Chondrocyte (in vitro differentiated cells): ENCODE measurements at regions not wholly inside any gene's neighbourhood (a gene's known extent, or its start where the extent isn't known, plus 50 kb on each side); places are given as distances from the start of the nearest gene placed in this dataset.
A peak's percentile ranks its signal among the peaks of the same experiment; 100 is the strongest.
"Not testable (repeated sequence)": the region's sequence is repeated elsewhere in the genome, so short reads cannot be mapped to it uniquely, and the experiment has no call there.

ENCODE experiments used
- DNase-seq: peaks from one replicate; pipeline ENCODE4 v3.0.0; 2021; ENCODE audit warnings: mixed read lengths, low spot score
- H3K27ac Mint-ChIP-seq: one replicate; pipeline ENCODE4 v1.8.0; 2021; ENCODE audit warnings: mild to moderate bottlenecking, moderate library complexity, mixed read lengths; ENCODE audit not compliant: unreplicated experiment
- H3K27me3 Mint-ChIP-seq: 2 replicates; pipeline ENCODE4 v1.8.0; 2021; ENCODE audit warnings: low read depth, mixed read lengths
- H3K36me3 Mint-ChIP-seq: 2 replicates; pipeline ENCODE4 v1.8.0; 2021; ENCODE audit warnings: low read depth, mixed read lengths
- H3K4me1 Mint-ChIP-seq: 2 replicates; pipeline ENCODE4 v1.8.0; 2021; ENCODE audit warnings: low read depth, mild to moderate bottlenecking, mixed read lengths
- H3K4me3 Mint-ChIP-seq: one replicate; pipeline ENCODE4 v1.8.0; 2021; ENCODE audit warnings: mild to moderate bottlenecking, moderate library complexity, mixed read lengths; ENCODE audit not compliant: unreplicated experiment
- H3K9me3 Mint-ChIP-seq: 2 replicates; pipeline ENCODE4 v1.8.0; 2021; ENCODE audit warnings: low read depth, mixed read lengths
- CTCF ChIP-seq: fragments of 200-600 bp; sonication (generic); IDR thresholded peaks from 2 replicates; pipeline ENCODE4 v1.5.0; 2021; ENCODE audit warnings: antibody characterized with exemption, mild to moderate bottlenecking, moderate library complexity

DNA sequence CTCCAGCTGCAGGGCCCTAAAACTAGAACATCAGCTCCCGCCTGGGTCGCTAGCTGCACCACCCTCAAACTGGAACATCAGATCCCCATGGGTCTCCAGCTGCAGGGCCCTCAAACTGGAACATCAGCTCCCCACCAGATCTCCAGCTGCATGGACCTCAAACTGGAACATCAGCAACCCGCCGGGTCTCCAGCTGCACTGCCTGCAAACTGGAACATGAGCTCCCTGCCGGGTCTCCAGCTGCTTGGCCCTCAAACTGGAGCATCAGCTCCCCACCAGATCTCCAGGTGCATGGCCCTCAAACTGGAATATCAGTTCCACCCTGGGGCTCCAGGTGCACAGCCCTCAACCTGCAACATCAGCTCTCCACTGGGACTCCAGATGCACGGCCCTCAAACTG, 82.7 kb downstream of the TFRC start:
- H3K27me3 Mint-ChIP-seq = peaks cover 33% of the 10 kb centered on the region
- not testable (repeated sequence) for H3K9me3 Mint-ChIP-seq, H3K36me3 Mint-ChIP-seq, H3K4me3 Mint-ChIP-seq, H3K27ac Mint-ChIP-seq, H3K4me1 Mint-ChIP-seq, DNase-seq

DNA sequence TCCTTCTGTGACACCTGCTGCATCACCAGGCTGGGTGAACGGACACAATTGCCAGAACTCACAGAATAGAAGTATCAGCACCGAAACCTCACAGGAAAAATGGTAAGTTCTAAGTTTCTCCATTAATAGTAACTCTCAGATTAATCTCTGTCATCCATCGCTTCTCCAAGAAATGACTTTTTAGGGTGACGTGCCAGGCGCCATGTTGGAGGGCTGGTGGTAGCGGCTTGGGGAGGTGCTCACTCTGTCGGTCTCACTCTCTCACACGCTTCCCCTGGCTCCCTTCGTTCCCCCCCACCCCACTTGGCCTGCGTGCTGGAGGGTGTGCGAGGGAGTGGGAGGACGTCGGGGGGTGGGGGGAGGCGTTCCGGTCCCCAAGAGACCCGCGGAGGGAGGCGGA, 85.6 kb downstream of the TFRC start:
- not testable (repeated sequence) for H3K4me3 Mint-ChIP-seq, DNase-seq, H3K9me3 Mint-ChIP-seq, H3K36me3 Mint-ChIP-seq, H3K27ac Mint-ChIP-seq, H3K4me1 Mint-ChIP-seq
- H3K27me3 Mint-ChIP-seq = peaks cover 30% of the 10 kb centered on the region

GRCh38 chr3:195994343-195994742, 86.0 kb upstream of the TNK2 start:
- not testable (repeated sequence) for H3K9me3 Mint-ChIP-seq, H3K4me3 Mint-ChIP-seq, H3K4me1 Mint-ChIP-seq, H3K36me3 Mint-ChIP-seq, H3K27ac Mint-ChIP-seq, DNase-seq
- TF ChIP-seq CTCF = peak; percentile 52
- peaks cover 12% of the 10 kb centered on the region for H3K27me3 Mint-ChIP-seq

DNA sequence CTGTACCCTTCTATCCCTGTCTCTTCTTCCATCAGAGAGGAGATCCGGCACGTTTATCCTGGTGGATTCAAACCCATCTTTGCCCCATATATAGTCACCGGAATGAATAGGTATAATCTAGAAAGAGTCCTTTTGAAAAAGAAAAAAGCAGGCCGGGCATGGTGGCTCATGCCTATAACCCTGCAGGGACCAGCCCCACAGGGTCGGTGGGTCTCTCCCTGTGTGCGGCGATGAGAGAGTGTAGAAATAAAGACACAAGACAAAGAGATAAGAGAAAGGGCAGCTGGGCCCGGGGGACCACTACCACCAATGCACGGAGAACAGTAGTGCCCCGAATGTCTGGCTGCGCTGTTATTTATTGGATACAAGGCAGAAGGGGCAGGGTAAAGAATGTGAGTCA, 85.3 kb upstream of the TNK2 start:
- H3K4me1 Mint-ChIP-seq, H3K27me3 Mint-ChIP-seq, H3K9me3 Mint-ChIP-seq, H3K27ac Mint-ChIP-seq, H3K4me3 Mint-ChIP-seq, DNase-seq, H3K36me3 Mint-ChIP-seq: not testable (repeated sequence)

DNA sequence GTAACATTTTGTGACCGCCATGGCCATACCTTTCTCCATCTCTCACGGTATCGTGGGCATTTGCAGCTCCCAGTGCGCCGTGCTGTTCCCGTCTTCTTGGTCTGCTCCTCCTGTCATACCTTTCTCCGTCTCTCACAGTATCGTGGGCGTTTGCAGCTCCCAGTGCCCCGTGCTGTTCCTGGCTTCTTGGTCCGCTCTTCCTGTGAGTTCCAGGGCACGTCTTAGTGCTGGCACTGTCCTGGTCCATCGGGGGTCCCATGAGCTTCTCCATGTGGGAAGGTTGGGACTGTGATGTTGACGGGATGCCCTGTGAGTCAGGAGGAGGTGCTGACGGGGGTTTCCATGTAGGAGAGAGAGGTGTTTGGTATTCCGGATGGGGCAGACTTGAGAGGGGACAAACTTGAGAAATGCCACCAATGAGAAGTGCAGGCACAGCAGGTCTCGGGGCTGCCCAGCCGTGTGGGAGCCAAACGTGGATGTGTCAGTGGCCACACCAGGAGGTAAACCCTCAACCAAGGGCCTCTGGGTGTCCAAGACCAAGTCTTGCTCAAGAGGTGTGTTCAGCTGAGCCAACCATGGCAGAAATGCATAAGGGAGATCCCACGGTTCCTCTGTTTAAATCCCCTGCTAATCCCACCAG, 84.7 kb upstream of the TNK2 start:
- not testable (repeated sequence) for H3K27ac Mint-ChIP-seq, H3K9me3 Mint-ChIP-seq, H3K27me3 Mint-ChIP-seq, H3K36me3 Mint-ChIP-seq, H3K4me1 Mint-ChIP-seq, H3K4me3 Mint-ChIP-seq, DNase-seq

- H3K9me3 Mint-ChIP-seq, DNase-seq, H3K36me3 Mint-ChIP-seq, H3K27ac Mint-ChIP-seq, H3K4me1 Mint-ChIP-seq, H3K27me3 Mint-ChIP-seq, H3K4me3 Mint-ChIP-seq: not testable (repeated sequence)
These were observed 83.6 kb upstream of the TNK2 start for GRCh38 chr3:195991986-195992385.

GRCh38 chr3:195991243-195991642, 82.9 kb upstream of the TNK2 start:
- H3K4me1 Mint-ChIP-seq, H3K9me3 Mint-ChIP-seq, H3K27me3 Mint-ChIP-seq, H3K36me3 Mint-ChIP-seq, H3K27ac Mint-ChIP-seq, DNase-seq: not testable (repeated sequence)
- peak overlapping the region; percentile 73 for H3K4me3 Mint-ChIP-seq

GRCh38 chr3:195990841-195991174, 82.5 kb upstream of the TNK2 start:
- not testable (repeated sequence) for H3K9me3 Mint-ChIP-seq, H3K27me3 Mint-ChIP-seq, DNase-seq, H3K4me1 Mint-ChIP-seq, H3K36me3 Mint-ChIP-seq
- peak overlapping the region; percentile 73 for H3K4me3 Mint-ChIP-seq
- peak overlapping the region; percentile 70 for H3K27ac Mint-ChIP-seq

DNA sequence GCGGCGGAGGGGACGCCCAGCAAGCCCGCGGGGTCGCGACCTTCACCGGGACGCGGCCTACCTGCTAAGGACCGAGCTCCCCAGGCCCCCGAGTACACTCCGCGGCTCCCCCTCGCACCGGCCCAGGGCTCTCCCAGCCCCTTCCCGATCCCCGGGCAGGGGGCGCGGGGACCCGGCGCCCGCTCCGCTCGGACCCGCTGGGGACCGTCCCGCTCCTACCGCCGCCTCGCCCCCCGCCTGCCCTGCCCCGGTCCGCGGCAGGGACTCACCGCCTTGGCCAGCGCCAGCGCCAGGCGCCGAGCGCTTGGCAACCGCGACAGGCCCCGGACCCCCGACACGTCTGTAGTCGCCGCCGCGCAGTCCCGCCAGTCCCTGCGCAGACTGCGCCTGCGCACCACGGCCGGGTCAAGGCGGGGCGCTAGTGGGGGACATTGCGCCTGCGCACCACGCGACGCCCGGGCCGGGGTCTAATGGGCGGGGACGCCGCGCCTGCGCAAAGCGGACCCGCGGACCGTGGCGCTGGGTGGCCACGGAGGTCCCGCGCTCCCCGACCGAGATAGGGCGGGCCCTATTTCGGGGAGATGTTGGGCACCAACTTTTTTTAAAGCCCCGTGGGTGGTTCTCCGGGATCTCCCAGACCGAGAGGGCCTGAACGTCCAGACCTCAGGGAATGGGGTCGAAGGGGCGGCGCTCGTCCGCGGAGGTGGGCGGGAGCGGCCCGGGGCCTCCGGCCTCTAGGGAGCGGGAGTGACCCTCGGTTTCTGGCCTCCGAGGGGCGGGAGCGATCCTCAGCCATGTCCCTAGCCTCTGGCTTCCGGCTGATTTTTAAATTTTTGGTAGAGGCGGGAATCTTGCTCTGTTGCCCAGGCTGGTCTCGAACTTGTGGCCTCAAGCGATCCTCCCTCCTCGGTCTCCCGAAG, 81.8 kb upstream of the TNK2 start:
- peak overlapping the region; percentile 73 for H3K4me3 Mint-ChIP-seq
- not testable (repeated sequence) for H3K4me1 Mint-ChIP-seq, H3K27me3 Mint-ChIP-seq, DNase-seq, H3K9me3 Mint-ChIP-seq, H3K36me3 Mint-ChIP-seq
- peak overlapping the region; percentile 70 for H3K27ac Mint-ChIP-seq

- DNase-seq, H3K27ac Mint-ChIP-seq, H3K36me3 Mint-ChIP-seq, H3K27me3 Mint-ChIP-seq, H3K9me3 Mint-ChIP-seq, H3K4me1 Mint-ChIP-seq: not testable (repeated sequence)
- H3K4me3 Mint-ChIP-seq = peak overlapping the region; percentile 47
These were observed 81.0 kb upstream of the TNK2 start for GRCh38 chr3:195989197-195989920.

DNA sequence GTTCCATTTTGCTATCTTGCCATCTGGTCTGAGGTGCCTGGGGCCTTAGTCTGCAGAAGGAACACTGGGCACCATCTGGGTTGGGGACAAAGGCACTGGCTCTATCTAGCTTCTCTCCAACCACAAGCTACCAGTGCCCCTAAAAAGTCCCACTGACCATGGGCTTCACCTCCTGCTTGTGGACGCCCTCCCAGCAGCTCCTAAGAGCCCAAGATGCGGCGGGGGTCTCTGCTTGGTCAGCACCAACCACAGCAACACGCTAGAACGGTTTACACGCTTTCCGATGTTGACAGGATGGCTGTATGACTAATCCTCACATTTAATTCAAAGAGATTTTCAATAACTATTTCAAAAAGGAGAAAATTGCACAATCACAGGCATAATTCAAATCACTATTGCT, 80.4 kb upstream of the TNK2 start:
- not testable (repeated sequence) for DNase-seq, H3K27me3 Mint-ChIP-seq, H3K36me3 Mint-ChIP-seq, H3K9me3 Mint-ChIP-seq, H3K4me1 Mint-ChIP-seq, H3K27ac Mint-ChIP-seq
- peak overlapping the region; percentile 47 for H3K4me3 Mint-ChIP-seq

DNA sequence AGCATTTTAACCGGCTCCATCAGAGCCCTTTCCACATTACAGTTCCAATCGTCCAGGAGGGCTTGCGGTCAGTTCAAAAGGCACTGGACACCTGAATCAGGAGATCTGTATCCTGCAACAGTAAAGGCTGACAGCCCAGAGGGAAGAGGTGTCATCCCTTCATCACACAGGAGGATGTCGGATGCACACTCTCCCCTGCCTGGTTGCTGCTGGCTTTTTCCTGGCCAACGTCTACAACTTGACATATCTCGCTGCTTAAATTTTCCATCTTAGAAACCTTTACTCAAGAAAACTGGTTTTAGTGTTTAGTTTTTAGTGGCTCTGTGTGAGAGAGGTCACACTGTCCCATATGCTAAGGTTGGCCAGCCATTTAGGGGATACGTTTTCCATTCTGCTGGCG, 78.7 kb upstream of the TNK2 start:
- H3K4me1 Mint-ChIP-seq, H3K4me3 Mint-ChIP-seq, H3K27me3 Mint-ChIP-seq, H3K9me3 Mint-ChIP-seq, H3K36me3 Mint-ChIP-seq, H3K27ac Mint-ChIP-seq, DNase-seq: not testable (repeated sequence)
